H7 (cell line): ENCODE measurements at regions not wholly inside any gene's neighbourhood (a gene's known extent, or its start where the extent isn't known, plus 50 kb on each side); places are given as distances from the start of the nearest gene placed in this dataset.

Experiments
- DNase-seq: peaks from one replicate; pipeline ENCODE4 v3.0.0; 2012
- H3K27me3 ChIP-seq: 2 replicates; pipeline ENCODE4 v1.6.0; 2011; ENCODE audit warnings: mild to moderate bottlenecking, low read length; ENCODE audit not compliant: control insufficient read depth, insufficient read depth
- H3K36me3 ChIP-seq: replicated peaks from 2 replicates; pipeline ENCODE4 v1.5.1; 2011; ENCODE audit warnings: low read length; ENCODE audit not compliant: control insufficient read depth, insufficient read depth
- H3K4me3 ChIP-seq: 2 replicates; pipeline ENCODE4 v1.5.1; 2011; ENCODE audit warnings: low read depth, mild to moderate bottlenecking, control low read depth, low read length, moderate library complexity; ENCODE audit not compliant: insufficient read depth

- Histone ChIP-seq H3K36me3 (no peaks in the 10 kb centered on the region), H3K27me3 (no peaks in the 10 kb centered on the region), H3K4me3 (no peak overlapping the region)
- no peak for DNase-seq
Measured at GRCh38 chr2:217398860-217399259, 539.0 kb upstream of the TNP1 start.

- Histone ChIP-seq H3K27me3 (no peaks in the 10 kb centered on the region), H3K4me3 (no peak overlapping the region), H3K36me3 (no peaks in the 10 kb centered on the region)
- no peak for DNase-seq
Measured at GRCh38 chr2:217398101-217398500, 538.2 kb upstream of the TNP1 start.

GRCh38 chr2:217396586-217396985 lies 536.7 kb upstream of the TNP1 start:
- Histone ChIP-seq H3K4me3 (no peak overlapping the region), H3K36me3 (no peaks in the 10 kb centered on the region), H3K27me3 (no peaks in the 10 kb centered on the region)
- no peak for DNase-seq

GRCh38 chr2:217396165-217396564 lies 536.3 kb upstream of the TNP1 start:
- H3K27me3 ChIP-seq = no peaks in the 10 kb centered on the region
- H3K4me3 ChIP-seq = no peak overlapping the region
- no peak for DNase-seq
- no peaks in the 10 kb centered on the region for H3K36me3 ChIP-seq

GRCh38 chr2:217394510-217395351 lies 534.9 kb upstream of the TNP1 start:
- H3K27me3 ChIP-seq = no peaks in the 10 kb centered on the region
- H3K4me3 ChIP-seq = no peak overlapping the region
- no peaks in the 10 kb centered on the region for H3K36me3 ChIP-seq
- DNase-seq = no peak

DNA sequence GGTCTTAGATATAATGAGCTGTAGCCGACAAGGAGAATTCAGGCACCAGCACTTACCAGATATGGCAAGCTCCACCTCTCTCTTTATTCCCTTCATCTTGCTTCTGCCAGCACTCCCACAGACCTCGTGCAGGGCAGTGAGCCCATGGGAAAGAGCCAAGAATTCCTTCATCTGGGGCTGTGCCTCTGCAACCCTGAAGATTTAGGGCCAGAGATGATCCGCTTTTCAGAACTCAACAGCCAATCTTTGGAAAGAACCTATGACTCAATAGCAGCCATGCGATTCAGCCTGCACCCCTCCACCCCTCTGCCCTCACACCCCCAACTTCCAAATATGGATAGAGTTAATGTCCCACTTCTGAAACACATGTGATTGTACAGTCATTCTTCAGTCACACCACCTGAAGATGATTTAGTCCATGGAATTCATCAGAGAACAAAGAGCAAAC lies 533.7 kb upstream of the TNP1 start:
- Histone ChIP-seq H3K27me3 (no peaks in the 10 kb centered on the region), H3K4me3 (no peak overlapping the region), H3K36me3 (no peaks in the 10 kb centered on the region)
- DNase-seq = no peak

- Histone ChIP-seq H3K36me3 (no peaks in the 10 kb centered on the region), H3K4me3 (no peak overlapping the region), H3K27me3 (no peaks in the 10 kb centered on the region)
- no peak for DNase-seq
Measured at GRCh38 chr2:217392930-217393584, 533.2 kb upstream of the TNP1 start.

GRCh38 chr2:217387776-217388387 lies 528.0 kb upstream of the TNP1 start:
- Histone ChIP-seq H3K27me3 (no peaks in the 10 kb centered on the region), H3K36me3 (no peaks in the 10 kb centered on the region), H3K4me3 (no peak overlapping the region)
- no peak for DNase-seq

DNA sequence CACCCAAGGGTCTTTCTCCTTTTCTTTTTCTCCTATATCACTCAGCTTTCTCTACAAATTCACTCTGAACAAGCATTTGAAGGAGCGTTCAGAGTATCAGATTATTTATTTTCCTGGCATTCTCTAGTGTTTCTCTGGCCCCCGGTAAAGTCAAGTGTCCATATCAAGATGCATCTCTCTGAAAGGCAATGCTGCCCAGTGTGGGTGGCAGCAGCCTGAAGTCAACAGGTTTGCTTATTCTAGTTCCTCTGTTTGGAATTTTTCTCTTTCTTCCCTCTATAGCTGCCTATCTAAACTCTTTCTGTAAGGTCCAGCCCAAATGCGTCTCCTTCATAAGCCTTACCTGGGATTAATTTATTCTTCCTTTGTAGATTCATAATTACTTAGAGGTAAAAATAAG lies 526.2 kb upstream of the TNP1 start:
- H3K36me3 ChIP-seq = no peaks in the 10 kb centered on the region
- no peaks in the 10 kb centered on the region for H3K27me3 ChIP-seq
- no peak for DNase-seq
- no peak overlapping the region for H3K4me3 ChIP-seq

DNA sequence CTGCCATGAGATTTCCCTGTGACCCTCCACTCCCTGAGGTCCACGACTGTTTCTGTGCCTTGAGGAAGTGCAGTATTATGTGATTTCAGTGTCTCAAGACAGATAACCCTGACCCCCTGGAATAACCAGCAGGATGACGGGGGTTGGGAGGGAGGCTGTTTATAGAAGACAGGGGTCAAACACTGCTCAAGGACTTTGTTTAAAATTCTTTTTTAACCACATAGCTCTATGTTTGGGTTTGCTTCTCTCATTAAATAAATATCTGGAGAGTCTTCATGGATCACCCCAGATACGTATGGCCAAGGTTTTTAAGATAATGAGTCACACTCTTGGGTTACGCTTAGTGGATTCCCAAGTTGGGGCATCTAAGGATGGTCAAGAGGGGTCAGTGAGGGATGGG lies 523.8 kb upstream of the TNP1 start:
- Histone ChIP-seq H3K27me3 (no peaks in the 10 kb centered on the region), H3K4me3 (no peak overlapping the region), H3K36me3 (no peaks in the 10 kb centered on the region)
- DNase-seq = no peak

DNA sequence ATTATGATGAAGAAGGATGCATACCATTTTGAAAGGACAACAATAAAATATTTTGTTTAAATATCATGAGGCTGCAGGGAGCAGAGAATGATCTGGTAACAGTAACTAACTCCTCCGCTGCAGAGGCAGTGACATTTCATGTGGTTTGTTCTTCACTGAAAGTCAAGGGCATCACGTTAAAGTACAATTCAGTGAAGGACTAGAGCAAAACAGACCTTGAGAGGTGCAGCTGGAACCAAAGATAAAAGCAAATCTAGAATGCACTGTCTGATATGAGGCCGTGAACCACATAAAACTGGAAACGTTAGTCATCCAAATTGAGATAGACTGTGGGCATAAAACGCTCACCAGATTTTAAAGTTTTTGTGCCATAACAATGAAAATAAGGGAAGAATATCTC lies 522.9 kb upstream of the TNP1 start:
- no peak overlapping the region for H3K4me3 ChIP-seq
- no peaks in the 10 kb centered on the region for H3K27me3 ChIP-seq
- DNase-seq = no peak
- H3K36me3 ChIP-seq = no peaks in the 10 kb centered on the region

GRCh38 chr2:217379807-217380206 lies 519.9 kb upstream of the TNP1 start:
- no peaks in the 10 kb centered on the region for H3K36me3 ChIP-seq
- DNase-seq = no peak
- H3K4me3 ChIP-seq = no peak overlapping the region
- H3K27me3 ChIP-seq = no peaks in the 10 kb centered on the region

DNA sequence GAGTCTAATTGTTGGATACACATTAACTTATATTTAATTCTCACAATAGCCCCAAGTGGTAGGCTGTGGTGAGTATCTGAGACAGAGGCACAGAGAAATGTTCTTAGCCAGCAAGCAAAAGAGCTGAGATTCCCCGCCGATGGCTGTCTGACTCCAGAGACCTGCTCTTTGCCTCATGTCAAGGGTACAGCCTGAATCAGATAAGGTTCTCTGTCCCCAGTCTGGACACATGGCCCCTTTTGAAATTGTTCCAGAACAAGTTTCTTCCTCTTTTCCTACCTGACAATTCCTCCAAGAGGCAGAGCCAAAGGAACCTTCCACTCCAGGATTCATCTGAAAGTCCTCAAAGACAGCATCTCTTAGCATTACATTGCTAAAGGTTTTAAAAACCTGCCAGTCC lies 512.9 kb upstream of the TNP1 start:
- Histone ChIP-seq H3K27me3 (no peaks in the 10 kb centered on the region; the same call in 1 of the 2 replicates), H3K36me3 (no peaks in the 10 kb centered on the region), H3K4me3 (no peak overlapping the region)
- no peak for DNase-seq

DNA sequence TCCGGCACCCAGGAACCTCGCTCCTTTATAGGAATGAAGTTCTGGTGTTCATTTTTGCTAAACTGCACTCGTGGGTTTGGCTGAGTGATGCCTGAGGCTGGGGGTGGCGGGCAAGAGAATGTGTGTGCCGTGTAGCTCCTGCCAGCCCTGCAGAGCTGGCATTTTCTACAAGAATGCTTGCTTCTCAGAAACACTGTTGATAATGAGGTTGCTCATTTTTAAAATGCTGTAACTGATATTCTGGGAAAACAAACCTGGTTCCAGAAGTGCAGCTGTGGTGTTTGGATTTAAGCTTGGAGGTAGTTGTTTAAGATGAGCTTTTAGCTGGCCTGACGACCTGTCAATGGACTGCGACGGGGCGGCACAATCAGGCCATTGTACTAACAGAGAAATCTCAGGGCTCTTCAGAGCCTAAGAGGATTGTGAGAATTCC lies 511.9 kb upstream of the TNP1 start:
- DNase-seq = no peak

GRCh38 chr2:217370391-217370790 lies 510.5 kb upstream of the TNP1 start:
- Histone ChIP-seq H3K36me3 (no peaks in the 10 kb centered on the region), H3K27me3 (no peaks in the 10 kb centered on the region; the same call in 1 of the 2 replicates), H3K4me3 (no peak overlapping the region)
- no peak for DNase-seq

More for the DNA sequence above, 511.9 kb upstream of the TNP1 start:
- Histone ChIP-seq H3K27me3 (no peaks in the 10 kb centered on the region; the same call in 1 of the 2 replicates), H3K4me3 (no peak overlapping the region), H3K36me3 (no peaks in the 10 kb centered on the region)
